ENCODE measurements at regions not wholly inside any gene's neighbourhood (a gene's known extent, or its start where the extent isn't known, plus 50 kb on each side); places are given as distances from the start of the nearest gene placed in this dataset.

GRCh38 chr4:179803857-179804256, 2361.6 kb upstream of the AGA start:
- ATAC-seq = no peak
- no peak for TF ChIP-seq CTCF (IDR thresholded peaks at IDR 0.05)
- TF ChIP-seq POLR2A (IDR thresholded peaks at IDR 0.05) = no peak

GRCh38 chr4:179804440-179804839, 2362.2 kb upstream of the AGA start:
- Histone ChIP-seq H3K36me3 (no peaks in the 10 kb centered on the region), H3K9me3 (no peaks in the 10 kb centered on the region), H3K4me3 (no peak overlapping the region), H3K27me3 (no peaks in the 10 kb centered on the region), H3K27ac (no peak overlapping the region), H3K4me1 (no peaks in the 10 kb centered on the region)
- ATAC-seq (no peak), DNase-seq (no peak)
- WGBS, 4 donors = 75 to 100% (median 79%) methylated on average over 1 of the region's 1 CpG
- intact Hi-C loops (cut with DNase I) = no loop called here
- TF ChIP-seq POLR2A (IDR thresholded peaks at IDR 0.05) (no peak), CTCF (IDR thresholded peaks at IDR 0.05) (no peak)

More at GRCh38 chr4:179803857-179804256, 2361.6 kb upstream of the AGA start:
- Histone ChIP-seq H3K9me3 (no peaks in the 10 kb centered on the region), H3K27ac (no peak overlapping the region), H3K4me1 (no peaks in the 10 kb centered on the region), H3K36me3 (no peaks in the 10 kb centered on the region), H3K4me3 (no peak overlapping the region), H3K27me3 (no peaks in the 10 kb centered on the region)
- intact Hi-C loops (cut with DNase I) = no loop called here
- 88 to 94% (median 90%) methylated on average over 1 of the region's 1 CpG for WGBS, 4 donors
- no peak for DNase-seq

GRCh38 chr4:179817317-179817716, 2375.1 kb upstream of the AGA start:
- Histone ChIP-seq H3K27me3 (no peaks in the 10 kb centered on the region), H3K36me3 (no peaks in the 10 kb centered on the region), H3K27ac (no peak overlapping the region), H3K4me1 (no peaks in the 10 kb centered on the region), H3K9me3 (peaks cover 0 to 12% (median 2%) of the 10 kb centered on the region in 12 donors), H3K4me3 (no peak overlapping the region)
- intact Hi-C loops (cut with DNase I) = no loop called here
- DNase-seq (no peak), ATAC-seq (no peak)
- WGBS, 4 donors = 63 to 75% (median 70%) methylated on average over 8 of the region's 8 CpGs
- TF ChIP-seq POLR2A (IDR thresholded peaks at IDR 0.05) (no peak), CTCF (IDR thresholded peaks at IDR 0.05) (no peak)

GRCh38 chr4:179823342-179823741, 2381.1 kb upstream of the AGA start:
- intact Hi-C loops (cut with DNase I) = no loop called here
- 40 to 96% (median 61%) methylated on average over 2 of the region's 2 CpGs for WGBS, 4 donors
- DNase-seq (no peak), ATAC-seq (no peak)
- Histone ChIP-seq H3K27me3 (no peaks in the 10 kb centered on the region), H3K27ac (no peak overlapping the region), H3K4me3 (no peak overlapping the region), H3K36me3 (no peaks in the 10 kb centered on the region), H3K4me1 (no peaks in the 10 kb centered on the region), H3K9me3 (peaks cover 0 to 17% (median 0%) of the 10 kb centered on the region in 12 donors)
- TF ChIP-seq CTCF (IDR thresholded peaks at IDR 0.05) (no peak), POLR2A (IDR thresholded peaks at IDR 0.05) (no peak)

All from heart left ventricle (tissue), 16 donors.